ENCODE measurements at regions not wholly inside any gene's neighbourhood (a gene's known extent, or its start where the extent isn't known, plus 50 kb on each side); places are given as distances from the start of the nearest gene placed in this dataset.

DNA sequence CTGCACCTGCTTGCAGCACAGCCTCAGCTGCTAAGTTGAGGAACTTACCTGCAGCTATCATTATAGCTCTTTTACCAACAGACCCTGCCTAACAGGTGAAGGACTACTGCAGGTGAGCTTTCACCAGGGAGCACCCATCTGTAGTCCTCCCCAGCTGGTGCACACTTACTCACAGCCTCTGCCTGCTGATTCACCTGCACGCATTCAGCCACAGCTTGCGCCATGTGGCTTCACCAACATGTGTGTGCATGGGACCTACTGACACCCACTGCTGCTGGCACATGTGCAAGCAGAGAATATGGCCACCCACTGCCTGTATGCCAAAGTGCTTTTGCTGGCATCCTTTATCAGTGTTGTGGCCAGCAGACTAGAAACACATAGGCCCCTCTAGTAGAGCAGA, 146.7 kb upstream of the KLHL4 start:
- Histone ChIP-seq H3K79me2 (ENCODE audit: low read length) (no peaks in the 10 kb centered on the region), H3K36me3 (replicated peaks; ENCODE audit: low read depth, low read length) (no peaks in the 10 kb centered on the region), H3K27me3 (ENCODE audit: low read depth, low read length) (no peaks in the 10 kb centered on the region), H3K9me3 (ENCODE audit: insufficient read depth, low read length) (no peaks in the 10 kb centered on the region), H3K27ac (ENCODE audit: low read length) (no peak overlapping the region), H3K4me1 (ENCODE audit: low read length) (no peaks in the 10 kb centered on the region), H3K4me2 (ENCODE audit: low read length) (no peak overlapping the region), H2AFZ (ENCODE audit: low read depth, low read length) (no peak overlapping the region), H3K4me3 (ENCODE audit: low read length) (no peak overlapping the region), H3K9ac (ENCODE audit: low read length) (no peak overlapping the region), H4K20me1 (ENCODE audit: insufficient read depth, low read length) (no peaks in the 10 kb centered on the region)
- TF ChIP-seq, protein P1, sequence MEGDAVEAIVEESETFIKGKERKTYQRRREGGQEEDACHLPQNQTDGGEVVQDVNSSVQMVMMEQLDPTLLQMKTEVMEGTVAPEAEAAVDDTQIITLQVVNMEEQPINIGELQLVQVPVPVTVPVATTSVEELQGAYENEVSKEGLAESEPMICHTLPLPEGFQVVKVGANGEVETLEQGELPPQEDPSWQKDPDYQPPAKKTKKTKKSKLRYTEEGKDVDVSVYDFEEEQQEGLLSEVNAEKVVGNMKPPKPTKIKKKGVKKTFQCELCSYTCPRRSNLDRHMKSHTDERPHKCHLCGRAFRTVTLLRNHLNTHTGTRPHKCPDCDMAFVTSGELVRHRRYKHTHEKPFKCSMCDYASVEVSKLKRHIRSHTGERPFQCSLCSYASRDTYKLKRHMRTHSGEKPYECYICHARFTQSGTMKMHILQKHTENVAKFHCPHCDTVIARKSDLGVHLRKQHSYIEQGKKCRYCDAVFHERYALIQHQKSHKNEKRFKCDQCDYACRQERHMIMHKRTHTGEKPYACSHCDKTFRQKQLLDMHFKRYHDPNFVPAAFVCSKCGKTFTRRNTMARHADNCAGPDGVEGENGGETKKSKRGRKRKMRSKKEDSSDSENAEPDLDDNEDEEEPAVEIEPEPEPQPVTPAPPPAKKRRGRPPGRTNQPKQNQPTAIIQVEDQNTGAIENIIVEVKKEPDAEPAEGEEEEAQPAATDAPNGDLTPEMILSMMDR (IDR thresholded peaks at IDR 0.05; ENCODE audit: low read depth, low read length): no peak
- no peak for TF ChIP-seq EZH2phosphoT487 (IDR thresholded peaks at IDR 0.05; ENCODE audit: low read depth)

DNA sequence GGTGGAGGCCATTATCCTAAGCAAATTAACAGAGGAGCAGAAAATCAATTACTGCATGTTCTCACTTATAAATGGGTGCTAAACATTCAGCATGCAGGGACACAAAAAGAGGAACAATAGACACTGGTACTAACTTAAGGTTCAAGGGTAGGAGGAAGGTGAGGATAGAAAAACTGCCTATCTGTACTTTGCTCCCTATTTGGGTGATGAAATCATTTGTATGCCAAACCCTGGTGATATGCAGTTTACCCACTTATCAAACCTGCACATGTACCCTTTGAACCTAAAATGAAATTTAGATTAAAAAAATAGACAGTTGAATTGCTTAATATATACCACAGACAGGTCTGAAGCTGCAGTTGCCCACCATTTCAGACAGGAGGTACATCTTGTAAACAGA, 143.3 kb upstream of the KLHL4 start:
- Histone ChIP-seq H3K36me3 (replicated peaks; ENCODE audit: low read depth, low read length) (no peaks in the 10 kb centered on the region), H3K27ac (ENCODE audit: low read length) (no peak overlapping the region), H2AFZ (ENCODE audit: low read depth, low read length) (no peak overlapping the region), H3K27me3 (ENCODE audit: low read depth, low read length) (no peaks in the 10 kb centered on the region), H3K4me3 (ENCODE audit: low read length) (no peak overlapping the region), H3K9ac (ENCODE audit: low read length) (no peak overlapping the region), H4K20me1 (ENCODE audit: insufficient read depth, low read length) (no peaks in the 10 kb centered on the region), H3K4me2 (ENCODE audit: low read length) (no peak overlapping the region), H3K4me1 (ENCODE audit: low read length) (no peaks in the 10 kb centered on the region), H3K9me3 (ENCODE audit: insufficient read depth, low read length) (no peaks in the 10 kb centered on the region), H3K79me2 (ENCODE audit: low read length) (no peaks in the 10 kb centered on the region)
- no peak for TF ChIP-seq EZH2phosphoT487 (IDR thresholded peaks at IDR 0.05; ENCODE audit: low read depth)
- TF ChIP-seq, protein P1 (IDR thresholded peaks at IDR 0.05; ENCODE audit: low read depth, low read length): no peak

DNA sequence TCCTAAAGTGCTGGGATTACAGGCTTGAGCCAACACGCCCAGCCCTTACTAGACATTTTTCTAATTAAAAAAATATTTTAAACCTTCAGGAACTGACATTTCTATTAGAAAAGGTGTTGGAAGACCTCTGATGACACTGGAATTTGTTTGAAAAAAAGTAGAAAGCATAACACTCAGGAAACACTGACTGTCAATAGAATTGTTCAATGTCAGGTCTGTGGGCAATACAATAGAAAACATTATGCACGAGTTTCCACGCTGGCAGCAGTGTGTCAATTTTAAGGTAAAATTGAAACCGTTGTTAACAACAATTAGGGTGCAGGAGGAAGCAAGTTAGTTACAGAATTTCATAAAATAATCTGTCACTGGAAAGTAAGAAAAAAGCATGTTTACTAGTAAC, 140.7 kb upstream of the KLHL4 start:
- Histone ChIP-seq H3K4me1 (ENCODE audit: low read length) (no peaks in the 10 kb centered on the region), H3K79me2 (ENCODE audit: low read length) (no peaks in the 10 kb centered on the region), H3K27ac (ENCODE audit: low read length) (no peak overlapping the region), H3K4me2 (ENCODE audit: low read length) (no peak overlapping the region), H2AFZ (ENCODE audit: low read depth, low read length) (no peak overlapping the region), H3K27me3 (ENCODE audit: low read depth, low read length) (no peaks in the 10 kb centered on the region), H3K9me3 (ENCODE audit: insufficient read depth, low read length) (no peaks in the 10 kb centered on the region), H3K4me3 (ENCODE audit: low read length) (no peak overlapping the region), H4K20me1 (ENCODE audit: insufficient read depth, low read length) (no peaks in the 10 kb centered on the region), H3K36me3 (replicated peaks; ENCODE audit: low read depth, low read length) (no peaks in the 10 kb centered on the region), H3K9ac (ENCODE audit: low read length) (no peak overlapping the region)
- TF ChIP-seq, protein P1 (IDR thresholded peaks at IDR 0.05; ENCODE audit: low read depth, low read length): no peak
- no peak for TF ChIP-seq EZH2phosphoT487 (IDR thresholded peaks at IDR 0.05; ENCODE audit: low read depth)

DNA sequence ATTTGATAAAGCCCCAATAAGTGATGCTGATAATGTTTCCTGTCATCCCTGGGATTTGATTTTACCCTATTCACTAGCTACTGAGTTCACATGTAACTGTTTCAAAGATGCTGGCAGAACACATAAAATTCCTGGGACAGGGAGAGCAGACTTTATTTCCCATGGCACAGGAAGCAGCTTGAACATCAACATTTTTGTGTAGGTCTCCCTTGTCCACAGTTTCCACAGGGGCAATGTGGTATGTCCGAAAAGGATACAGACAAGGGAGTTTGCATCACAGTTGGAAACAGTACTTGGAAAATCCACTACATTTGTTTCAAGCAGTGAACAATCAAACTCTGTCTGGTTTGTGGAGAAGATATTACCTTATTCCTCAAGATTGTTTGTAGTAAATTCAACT, 129.2 kb upstream of the KLHL4 start:
- TF ChIP-seq EZH2phosphoT487 (IDR thresholded peaks at IDR 0.05; ENCODE audit: low read depth): no peak
- H3K79me2 ChIP-seq (ENCODE audit: low read length): no peaks in the 10 kb centered on the region
- no peaks in the 10 kb centered on the region for H3K27me3 ChIP-seq (ENCODE audit: low read depth, low read length)
- no peak overlapping the region for H3K4me2 ChIP-seq (ENCODE audit: low read length)
- no peak overlapping the region for H3K27ac ChIP-seq (ENCODE audit: low read length)
- no peaks in the 10 kb centered on the region for H3K4me1 ChIP-seq (ENCODE audit: low read length)
- H3K9me3 ChIP-seq (ENCODE audit: insufficient read depth, low read length): no peaks in the 10 kb centered on the region
- no peak overlapping the region for H3K9ac ChIP-seq (ENCODE audit: low read length)
- H2AFZ ChIP-seq (ENCODE audit: low read depth, low read length): no peak overlapping the region
- H3K4me3 ChIP-seq (ENCODE audit: low read length): no peak overlapping the region
- H4K20me1 ChIP-seq (ENCODE audit: insufficient read depth, low read length): no peaks in the 10 kb centered on the region
- no peaks in the 10 kb centered on the region for H3K36me3 ChIP-seq (replicated peaks; ENCODE audit: low read depth, low read length)

DNA sequence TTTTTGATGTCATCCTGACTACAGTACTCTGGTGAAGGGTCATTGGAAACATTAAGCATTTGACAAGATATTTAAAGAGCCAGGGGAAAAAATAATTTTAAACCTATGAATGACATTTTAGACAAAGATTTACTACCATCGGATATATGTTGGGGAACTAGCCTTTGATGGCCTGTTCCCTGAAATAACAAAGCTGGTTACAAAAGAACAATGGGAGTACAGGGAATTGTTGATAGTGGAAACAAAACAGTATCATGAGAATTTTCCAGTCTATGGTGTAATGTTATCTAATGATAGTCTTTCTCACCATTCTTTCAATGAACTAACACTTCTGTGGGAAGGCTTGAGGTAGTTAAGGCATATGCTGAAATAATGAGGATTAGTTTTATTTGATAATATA, 125.9 kb upstream of the KLHL4 start:
- Histone ChIP-seq H3K36me3 (replicated peaks; ENCODE audit: low read depth, low read length) (no peaks in the 10 kb centered on the region), H3K27ac (ENCODE audit: low read length) (no peak overlapping the region), H2AFZ (ENCODE audit: low read depth, low read length) (no peak overlapping the region), H3K27me3 (ENCODE audit: low read depth, low read length) (no peaks in the 10 kb centered on the region), H3K4me1 (ENCODE audit: low read length) (no peaks in the 10 kb centered on the region), H4K20me1 (ENCODE audit: insufficient read depth, low read length) (no peaks in the 10 kb centered on the region), H3K79me2 (ENCODE audit: low read length) (no peaks in the 10 kb centered on the region), H3K9ac (ENCODE audit: low read length) (no peak overlapping the region), H3K9me3 (ENCODE audit: insufficient read depth, low read length) (no peaks in the 10 kb centered on the region), H3K4me2 (ENCODE audit: low read length) (no peak overlapping the region), H3K4me3 (ENCODE audit: low read length) (no peak overlapping the region)
- TF ChIP-seq EZH2phosphoT487 (IDR thresholded peaks at IDR 0.05; ENCODE audit: low read depth): no peak
- TF ChIP-seq, protein P1 (IDR thresholded peaks at IDR 0.05; ENCODE audit: low read depth, low read length): no peak
